DND-41 (cell line): ENCODE measurements at regions not wholly inside any gene's neighbourhood (a gene's known extent, or its start where the extent isn't known, plus 50 kb on each side); places are given as distances from the start of the nearest gene placed in this dataset.
A peak's percentile ranks its signal among the peaks of the same experiment; 100 is the strongest.

Experiments used
- ATAC-seq: fragments of 200-7000 bp; cut with Tn5 transposase; 3 replicates; pipeline ENCODE4 v1.9.1; 2021; ENCODE audit warnings: low read depth; ENCODE audit not compliant: insufficient read depth
- DNase-seq: peaks from one replicate; pipeline ENCODE4 v3.0.0-alpha.2; 2020
- H2AFZ ChIP-seq: 2 replicates; pipeline ENCODE4 v1.6.0; 2012; ENCODE audit warnings: low read depth, low read length
- H3K27ac ChIP-seq: 2 replicates; pipeline ENCODE4 v1.5.1; 2012; ENCODE audit warnings: low read length, inconsistent platforms
- H3K27me3 ChIP-seq: fragments of 200-600 bp; sonication (generic); 2 replicates; pipeline ENCODE4 v1.6.0; 2012; ENCODE audit warnings: low read length, mild to moderate bottlenecking, inconsistent platforms; ENCODE audit not compliant: insufficient read depth, poor library complexity
- H3K36me3 ChIP-seq: 2 replicates; pipeline ENCODE4 v1.5.1; 2012; ENCODE audit warnings: low read length, inconsistent platforms; ENCODE audit not compliant: insufficient read depth
- H3K4me1 ChIP-seq: 2 replicates; pipeline ENCODE4 v1.5.1; 2012; ENCODE audit warnings: mild to moderate bottlenecking, low read length; ENCODE audit not compliant: insufficient read depth
- H3K4me2 ChIP-seq: 2 replicates; pipeline ENCODE4 v1.6.0; 2012; ENCODE audit warnings: mild to moderate bottlenecking, moderate library complexity, low read length, inconsistent platforms; ENCODE audit not compliant: insufficient read depth
- H3K4me3 ChIP-seq, 2 experiments: fragments of 200-600 bp in 1 of 2; shearing (Covaris generic) in 1 of 2; 2 replicates each; pipeline ENCODE4 v1.5.1; 2012 to 2016; ENCODE audit warnings: inconsistent platforms in 2 of 2, low read length in 2 of 2, mild to moderate bottlenecking in 2 of 2, low read depth in 1 of 2, moderate library complexity in 1 of 2
- H3K79me2 ChIP-seq: 2 replicates; pipeline ENCODE4 v1.6.0; 2012; ENCODE audit warnings: low read length, inconsistent platforms; ENCODE audit not compliant: insufficient read depth
- H3K9ac ChIP-seq: 2 replicates; pipeline ENCODE4 v1.6.0; 2012; ENCODE audit warnings: low read depth, mild to moderate bottlenecking, inconsistent platforms, low read length, moderate library complexity
- H3K9me3 ChIP-seq: 2 replicates; pipeline ENCODE4 v1.5.1; 2012; ENCODE audit warnings: low read length, moderate library complexity, mild to moderate bottlenecking, inconsistent platforms; ENCODE audit not compliant: insufficient read depth, severe bottlenecking
- H4K20me1 ChIP-seq: 2 replicates; pipeline ENCODE4 v1.6.0; 2012; ENCODE audit warnings: low read length; ENCODE audit not compliant: insufficient read depth
- CTCF ChIP-seq: IDR thresholded peaks from 2 replicates; pipeline ENCODE4 v1.5.1; 2012; ENCODE audit warnings: borderline replicate concordance, low read length, moderate library complexity, mild to moderate bottlenecking; ENCODE audit not compliant: poor library complexity, severe bottlenecking; ENCODE audit errors: extremely low read depth
- EZH2 ChIP-seq: IDR thresholded peaks from 3 replicates; pipeline ENCODE4 v1.6.1; 2012; ENCODE audit warnings: borderline replicate concordance, low read depth, mild to moderate bottlenecking, moderate library complexity, low read length, inconsistent platforms; ENCODE audit not compliant: severe bottlenecking

- Histone ChIP-seq H3K4me2 (peak overlapping the region; percentile 29), H3K4me1 (peaks cover 33% of the 10 kb centered on the region), H3K79me2 (no peaks in the 10 kb centered on the region), H2AFZ (no peak overlapping the region), H3K9ac (no peak overlapping the region), H3K36me3 (no peaks in the 10 kb centered on the region), H3K4me3 (no peak overlapping the region), H3K27ac (peak overlapping the region; percentile 11), H4K20me1 (no peaks in the 10 kb centered on the region), H3K9me3 (no peaks in the 10 kb centered on the region), H3K27me3 (no peaks in the 10 kb centered on the region)
- TF ChIP-seq EZH2 (no peak), CTCF (no peak)
- ATAC-seq, result peak; percentile 97
- DNase-seq, result peak; percentile 45
These were observed 171.2 kb upstream of the RPL34 start for GRCh38 chr4:108449129-108449528.

- Histone ChIP-seq H3K36me3 (no peaks in the 10 kb centered on the region), H3K4me2 (no peak overlapping the region), H3K4me3 (no peak overlapping the region), H3K9me3 (peaks cover 6% of the 10 kb centered on the region), H3K79me2 (no peaks in the 10 kb centered on the region), H2AFZ (no peak overlapping the region), H3K9ac (no peak overlapping the region), H4K20me1 (no peaks in the 10 kb centered on the region), H3K4me1 (peaks cover 52% of the 10 kb centered on the region), H3K27ac (no peak overlapping the region), H3K27me3 (no peaks in the 10 kb centered on the region)
- no peak for DNase-seq
- ATAC-seq, result no peak
- no peak for TF ChIP-seq CTCF
- no peak for TF ChIP-seq EZH2
These were observed 173.8 kb upstream of the RPL34 start for GRCh38 chr4:108446556-108446955.

- Histone ChIP-seq H3K9me3 (peaks cover 13% of the 10 kb centered on the region), H3K4me3 (no peak overlapping the region), H3K79me2 (no peaks in the 10 kb centered on the region), H3K36me3 (no peaks in the 10 kb centered on the region), H3K9ac (no peak overlapping the region), H3K27ac (no peak overlapping the region), H3K4me1 (peaks cover 57% of the 10 kb centered on the region), H4K20me1 (no peaks in the 10 kb centered on the region), H2AFZ (no peak overlapping the region), H3K27me3 (no peaks in the 10 kb centered on the region), H3K4me2 (no peak overlapping the region)
- DNase-seq (no peak), ATAC-seq (no peak)
- TF ChIP-seq CTCF (no peak), EZH2 (no peak)
These were observed 174.7 kb upstream of the RPL34 start for GRCh38 chr4:108445716-108446115.

GRCh38 chr4:108443585-108443984, 176.8 kb upstream of the RPL34 start:
- H3K27me3 ChIP-seq, result no peaks in the 10 kb centered on the region
- H3K9ac ChIP-seq, result no peak overlapping the region
- H4K20me1 ChIP-seq, result no peaks in the 10 kb centered on the region
- H3K4me3 ChIP-seq, result no peak overlapping the region
- H3K36me3 ChIP-seq, result no peaks in the 10 kb centered on the region
- peak; percentile 77 for ATAC-seq
- H3K79me2 ChIP-seq, result no peaks in the 10 kb centered on the region
- no peak overlapping the region for H2AFZ ChIP-seq
- peaks cover 13% of the 10 kb centered on the region for H3K9me3 ChIP-seq
- H3K4me1 ChIP-seq, result peaks cover 42% of the 10 kb centered on the region
- peak overlapping the region; percentile 37; the same call in 1 of the 2 replicates for H3K27ac ChIP-seq
- no peak for TF ChIP-seq EZH2
- no peak for TF ChIP-seq CTCF
- H3K4me2 ChIP-seq, result no peak overlapping the region
- DNase-seq, result peak; percentile 38
